OCI-LY1 (cell line): ENCODE measurements at regions not wholly inside any gene's neighbourhood (a gene's known extent, or its start where the extent isn't known, plus 50 kb on each side); places are given as distances from the start of the nearest gene placed in this dataset.

Source experiments
- H2AFZ ChIP-seq: fragments of 200-600 bp; sonication (generic), shearing (Covaris generic); 2 replicates; pipeline ENCODE4 v1.6.0; 2014; ENCODE audit warnings: antibody characterized with exemption, mild to moderate bottlenecking, low read length
- H3F3A ChIP-seq: fragments of 200-600 bp; sonication (generic), shearing (Covaris generic); 2 replicates; pipeline ENCODE4 v1.6.0; 2014; ENCODE audit warnings: mild to moderate bottlenecking, antibody characterized with exemption, low read length, moderate library complexity; ENCODE audit not compliant: insufficient read depth
- H3K27ac ChIP-seq: fragments of 200-600 bp; sonication (generic); 2 replicates; pipeline ENCODE4 v1.5.1; 2014; ENCODE audit warnings: low read length, mixed run types, mild to moderate bottlenecking, low read depth; ENCODE audit not compliant: poor library complexity, severe bottlenecking
- H3K27me3 ChIP-seq: fragments of 200-600 bp; sonication (generic); 2 replicates; pipeline ENCODE4 v1.6.0; 2014; ENCODE audit warnings: antibody characterized with exemption, mild to moderate bottlenecking, low read length, moderate library complexity; ENCODE audit not compliant: insufficient read depth
- H3K36me3 ChIP-seq: fragments of 200-600 bp; sonication (generic); 2 replicates; pipeline ENCODE4 v1.6.1; 2014; ENCODE audit warnings: mild to moderate bottlenecking, antibody characterized with exemption, low read length, moderate library complexity, mixed read lengths; ENCODE audit not compliant: insufficient read depth
- H3K4me1 ChIP-seq: fragments of 200-600 bp; sonication (generic); 2 replicates; pipeline ENCODE4 v1.5.1; 2014; ENCODE audit warnings: mild to moderate bottlenecking, low read length, moderate library complexity; ENCODE audit not compliant: insufficient read depth, severe bottlenecking
- H3K4me2 ChIP-seq: fragments of 200-600 bp; sonication (generic), shearing (Covaris generic); 2 replicates; pipeline ENCODE4 v1.6.1; 2014; ENCODE audit warnings: low read length
- H3K4me3 ChIP-seq: fragments of 200-600 bp; sonication (generic); 2 replicates; pipeline ENCODE4 v1.5.1; 2014; ENCODE audit warnings: low read length, low read depth, mild to moderate bottlenecking, mixed read lengths; ENCODE audit not compliant: poor library complexity, severe bottlenecking
- H3K79me2 ChIP-seq: fragments of 200-600 bp; shearing (Covaris generic); 2 replicates; pipeline ENCODE4 v1.6.1; 2016; ENCODE audit warnings: mixed run types, low read length, mixed read lengths; ENCODE audit not compliant: insufficient read depth
- H3K9ac ChIP-seq: fragments of 200-600 bp; sonication (generic), shearing (Covaris generic); 2 replicates; pipeline ENCODE4 v1.6.1; 2014; ENCODE audit warnings: mild to moderate bottlenecking, low read length, mixed read lengths
- H3K9me2 ChIP-seq: fragments of 200-600 bp; sonication (generic), shearing (Covaris generic); 2 replicates; pipeline ENCODE4 v1.6.1; 2014; ENCODE audit warnings: low read depth, mild to moderate bottlenecking, low read length, mixed read lengths
- H3K9me3 ChIP-seq: fragments of 200-600 bp; shearing (Covaris generic); 2 replicates; pipeline ENCODE4 v1.6.1; 2014; ENCODE audit warnings: low read length, mixed read lengths
- H4K20me1 ChIP-seq: fragments of 200-600 bp; sonication (generic), shearing (Covaris generic); 2 replicates; pipeline ENCODE4 v1.6.0; 2016; ENCODE audit warnings: mild to moderate bottlenecking, low read length; ENCODE audit not compliant: insufficient read depth
- CTCF ChIP-seq: fragments of 200-600 bp; sonication (generic), shearing (Covaris generic); IDR thresholded peaks from 2 replicates; pipeline ENCODE4 v1.5.1; 2017; ENCODE audit warnings: mild to moderate bottlenecking, antibody characterized with exemption, low read length, moderate library complexity, mixed read lengths
- EZH2 ChIP-seq: fragments of 200-600 bp; sonication (generic), shearing (Covaris generic); IDR thresholded peaks from 2 replicates; pipeline ENCODE4 v1.8.0; 2017; ENCODE audit warnings: borderline replicate concordance, mixed run types, mild to moderate bottlenecking, antibody characterized with exemption, low read length, moderate library complexity, mixed read lengths

- no peaks in the 10 kb centered on the region for H3K79me2 ChIP-seq
- no peaks in the 10 kb centered on the region; the same call in 1 of the 2 replicates for H3K27me3 ChIP-seq
- no peaks in the 10 kb centered on the region for H3K9me3 ChIP-seq
- no peak for TF ChIP-seq EZH2
- no peak for TF ChIP-seq CTCF
- no peak overlapping the region for H3K4me3 ChIP-seq
- no peak overlapping the region for H3K4me2 ChIP-seq
- no peak overlapping the region for H3K27ac ChIP-seq
- no peaks in the 10 kb centered on the region for H3K4me1 ChIP-seq
- no peaks in the 10 kb centered on the region for H4K20me1 ChIP-seq
- no peaks in the 10 kb centered on the region for H3K36me3 ChIP-seq
- no peaks in the 10 kb centered on the region for H3F3A ChIP-seq
- no peak overlapping the region for H2AFZ ChIP-seq
- no peak overlapping the region for H3K9ac ChIP-seq
- H3K9me2 ChIP-seq = no peaks in the 10 kb centered on the region
These were observed 57.9 kb upstream of the NHSL1 start for GRCh38 chr6:138557147-138557546.

GRCh38 chr6:138559143-138559542 is 59.8 kb upstream of the NHSL1 start:
- H3K9ac ChIP-seq = no peak overlapping the region
- H3K4me2 ChIP-seq = no peak overlapping the region
- H3K9me2 ChIP-seq = no peaks in the 10 kb centered on the region
- no peak overlapping the region for H3K27ac ChIP-seq
- no peak overlapping the region for H2AFZ ChIP-seq
- no peaks in the 10 kb centered on the region for H3K79me2 ChIP-seq
- no peaks in the 10 kb centered on the region; the same call in 1 of the 2 replicates for H3K27me3 ChIP-seq
- no peaks in the 10 kb centered on the region for H3K9me3 ChIP-seq
- H3K4me1 ChIP-seq = no peaks in the 10 kb centered on the region
- no peaks in the 10 kb centered on the region for H3K36me3 ChIP-seq
- H3F3A ChIP-seq = no peaks in the 10 kb centered on the region
- H4K20me1 ChIP-seq = no peaks in the 10 kb centered on the region
- no peak overlapping the region for H3K4me3 ChIP-seq
- no peak for TF ChIP-seq EZH2
- no peak for TF ChIP-seq CTCF

GRCh38 chr6:138560130-138560860 is 61.0 kb upstream of the NHSL1 start:
- no peaks in the 10 kb centered on the region for H3K4me1 ChIP-seq
- H3K9me3 ChIP-seq = no peaks in the 10 kb centered on the region
- no peaks in the 10 kb centered on the region for H3K36me3 ChIP-seq
- H3F3A ChIP-seq = no peaks in the 10 kb centered on the region
- no peaks in the 10 kb centered on the region; the same call in 1 of the 2 replicates for H3K27me3 ChIP-seq
- H3K9me2 ChIP-seq = no peaks in the 10 kb centered on the region
- no peak overlapping the region for H3K4me2 ChIP-seq
- H4K20me1 ChIP-seq = no peaks in the 10 kb centered on the region
- no peak overlapping the region for H3K27ac ChIP-seq
- H3K79me2 ChIP-seq = no peaks in the 10 kb centered on the region
- TF ChIP-seq CTCF = no peak
- no peak for TF ChIP-seq EZH2
- no peak overlapping the region for H3K9ac ChIP-seq
- H2AFZ ChIP-seq = no peak overlapping the region
- no peak overlapping the region for H3K4me3 ChIP-seq
